Activated naive CD4-positive, alpha-beta T cell treated with anti-CD3 and anti-CD28 coated beads for 36 hours (primary cell): ENCODE measurements at regions not wholly inside any gene's neighbourhood (a gene's known extent, or its start where the extent isn't known, plus 50 kb on each side); places are given as distances from the start of the nearest gene placed in this dataset.
"Not testable (repeated sequence)": the region's sequence is repeated elsewhere in the genome, so short reads cannot be mapped to it uniquely, and the experiment has no call there.

Experiments used
- CTCF ChIA-PET: fragments of 350-600 bp; sonication (Branson Sonifier 250); formaldehyde crosslinking; loops from one replicate; lab custom pipeline; 2021; ENCODE audit warnings: antibody characterized with exemption; lab: Charles Lee
- DNase-seq: peaks from one replicate; pipeline ENCODE4 v3.0.0-alpha.2; 2020
- H3K27ac Mint-ChIP-seq: one replicate; pipeline ENCODE4 v1.8.0; 2021; ENCODE audit warnings: mild to moderate bottlenecking, mixed read lengths
- H3K27me3 Mint-ChIP-seq: one replicate; pipeline ENCODE4 v1.8.0; 2021; ENCODE audit warnings: low read depth, mixed read lengths
- H3K36me3 Mint-ChIP-seq: one replicate; pipeline ENCODE4 v1.8.0; 2021; ENCODE audit warnings: low read depth, mixed read lengths
- H3K4me1 Mint-ChIP-seq: one replicate; pipeline ENCODE4 v1.8.0; 2021; ENCODE audit warnings: low read depth, mixed read lengths
- H3K4me3 Mint-ChIP-seq: one replicate; pipeline ENCODE4 v1.8.0; 2021; ENCODE audit warnings: mild to moderate bottlenecking, moderate library complexity, mixed read lengths
- H3K9me3 Mint-ChIP-seq: one replicate; pipeline ENCODE4 v1.8.0; 2021; ENCODE audit warnings: mixed read lengths
- intact Hi-C: fragments of 100-400 bp; cut with micrococcal nuclease; formaldehyde crosslinking; loops from one replicate; pipeline ENCODE4 v1.15.1; 2023

GRCh38 chr18:73671480-73671879, 476.2 kb downstream of the FBXO15 start:
- H3K27ac Mint-ChIP-seq, H3K4me1 Mint-ChIP-seq, H3K9me3 Mint-ChIP-seq, H3K27me3 Mint-ChIP-seq, CTCF ChIA-PET, H3K4me3 Mint-ChIP-seq, DNase-seq, H3K36me3 Mint-ChIP-seq, intact Hi-C loops: not testable (repeated sequence)

DNA sequence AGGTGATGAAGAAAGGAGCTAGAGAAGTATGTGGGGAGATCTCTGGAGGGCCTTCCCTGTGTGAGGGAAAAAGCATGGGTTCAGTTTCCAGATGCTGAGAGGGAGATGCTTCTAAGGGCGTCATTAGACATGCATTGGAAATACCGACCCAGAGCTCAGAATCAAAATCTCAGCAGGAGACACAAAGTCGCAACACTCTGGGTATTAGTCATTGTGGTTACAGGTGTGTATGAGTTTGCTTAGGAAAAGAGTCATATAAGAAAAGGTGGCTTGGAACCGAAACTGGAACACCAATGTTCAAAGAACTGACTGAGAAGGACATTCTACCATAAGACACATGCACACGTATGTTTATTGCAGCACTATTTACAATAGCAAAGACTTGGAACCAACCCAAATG, 477.1 kb downstream of the FBXO15 start:
- CTCF ChIA-PET: no interaction called here
- no peaks in the 10 kb centered on the region for H3K36me3 Mint-ChIP-seq
- H3K9me3 Mint-ChIP-seq: no peaks in the 10 kb centered on the region
- no peaks in the 10 kb centered on the region for H3K27me3 Mint-ChIP-seq
- H3K4me3 Mint-ChIP-seq: no peak overlapping the region
- no peak for DNase-seq
- no peaks in the 10 kb centered on the region for H3K4me1 Mint-ChIP-seq
- intact Hi-C loops: no loop called here
- no peak overlapping the region for H3K27ac Mint-ChIP-seq

DNA sequence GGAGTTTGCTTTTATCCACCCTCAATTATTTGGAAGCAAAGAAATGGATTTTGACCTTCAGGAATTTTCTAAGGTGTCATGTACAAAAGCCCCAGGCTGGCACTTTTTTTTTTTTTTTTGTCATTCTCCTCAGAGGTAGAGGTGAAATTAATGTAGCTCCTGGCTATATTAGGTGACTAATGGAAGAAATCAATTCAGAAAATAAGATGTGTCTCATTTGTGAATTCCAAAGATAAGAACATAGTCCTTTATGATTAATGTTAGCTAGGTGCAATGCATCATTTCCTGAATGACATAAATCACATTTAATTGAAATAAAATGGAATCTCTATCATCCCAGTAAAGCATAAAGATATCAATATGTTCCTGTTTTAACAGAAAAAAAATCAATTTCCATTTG, 477.6 kb downstream of the FBXO15 start:
- CTCF ChIA-PET: no interaction called here
- H3K36me3 Mint-ChIP-seq: no peaks in the 10 kb centered on the region
- no peaks in the 10 kb centered on the region for H3K4me1 Mint-ChIP-seq
- intact Hi-C loops: no loop called here
- no peak for DNase-seq
- no peaks in the 10 kb centered on the region for H3K9me3 Mint-ChIP-seq
- H3K27ac Mint-ChIP-seq: no peak overlapping the region
- H3K4me3 Mint-ChIP-seq: no peak overlapping the region
- no peaks in the 10 kb centered on the region for H3K27me3 Mint-ChIP-seq

DNA sequence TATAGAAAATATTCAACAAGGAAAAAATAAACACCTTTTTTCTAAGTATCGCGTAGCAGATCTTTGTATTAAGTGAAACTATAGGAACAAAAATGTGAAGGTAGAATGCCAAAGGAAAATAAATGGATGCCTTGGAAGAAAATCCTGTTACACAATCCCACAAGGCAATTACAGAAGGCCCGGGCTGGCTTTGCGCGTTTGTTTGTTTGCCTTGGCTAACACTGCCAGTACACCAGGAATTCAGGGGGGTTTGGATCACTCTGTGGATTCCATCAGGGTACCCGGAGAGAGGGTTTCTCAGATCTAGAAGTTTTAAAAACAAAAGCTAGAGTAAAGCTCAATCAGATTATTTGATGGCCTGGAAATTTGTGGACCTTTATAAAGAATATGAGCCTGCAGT, 478.3 kb downstream of the FBXO15 start:
- intact Hi-C loops: no loop called here
- Mint-ChIP-seq H3K27ac (no peak overlapping the region), H3K9me3 (no peaks in the 10 kb centered on the region), H3K4me1 (no peaks in the 10 kb centered on the region), H3K36me3 (no peaks in the 10 kb centered on the region), H3K4me3 (no peak overlapping the region), H3K27me3 (no peaks in the 10 kb centered on the region)
- CTCF ChIA-PET: no interaction called here
- no peak for DNase-seq

DNA sequence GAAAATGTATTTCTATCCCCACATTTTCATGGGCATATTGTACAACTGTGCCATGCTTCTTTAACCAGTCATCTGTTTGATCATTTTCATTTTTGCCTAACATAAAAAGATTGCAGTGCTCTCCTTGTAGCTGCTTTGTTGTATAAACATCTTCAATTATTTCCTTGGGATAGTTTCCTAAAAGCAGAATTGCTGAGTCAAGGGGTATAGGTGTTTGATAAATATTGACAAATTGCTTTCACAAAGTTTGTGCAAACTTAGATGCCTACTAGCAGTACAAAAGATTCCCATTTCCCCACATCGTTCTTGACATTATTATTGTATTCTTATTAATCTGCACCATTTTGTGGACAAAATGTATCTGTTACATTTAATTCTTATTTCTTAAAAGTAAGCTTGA, 479.6 kb downstream of the FBXO15 start:
- no peaks in the 10 kb centered on the region for H3K36me3 Mint-ChIP-seq
- no peak for DNase-seq
- H3K9me3 Mint-ChIP-seq: no peaks in the 10 kb centered on the region
- no peaks in the 10 kb centered on the region for H3K27me3 Mint-ChIP-seq
- H3K4me3 Mint-ChIP-seq: no peak overlapping the region
- CTCF ChIA-PET: no interaction called here
- no peak overlapping the region for H3K27ac Mint-ChIP-seq
- intact Hi-C loops: no loop called here
- H3K4me1 Mint-ChIP-seq: no peaks in the 10 kb centered on the region

DNA sequence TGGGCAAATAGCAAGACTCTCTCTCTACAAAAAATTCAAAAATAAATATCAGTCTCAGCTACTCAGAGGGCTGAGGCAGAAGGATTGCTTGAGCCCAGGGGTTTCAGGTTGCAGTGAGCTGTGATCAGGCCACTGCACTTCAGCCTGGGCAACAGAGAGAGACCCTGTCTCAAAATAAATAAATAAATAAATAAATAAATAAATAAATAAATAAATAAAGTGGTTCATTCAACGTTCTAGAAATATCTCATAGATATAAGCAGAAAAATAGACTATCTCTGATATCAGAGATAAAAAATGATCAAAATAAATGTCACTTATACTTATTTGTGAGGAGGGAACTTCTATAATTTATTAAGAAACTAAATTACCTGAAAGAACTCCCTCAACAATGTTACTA, 480.9 kb downstream of the FBXO15 start:
- no peaks in the 10 kb centered on the region for H3K27me3 Mint-ChIP-seq
- CTCF ChIA-PET: no interaction called here
- intact Hi-C loops: no loop called here
- H3K27ac Mint-ChIP-seq: no peak overlapping the region
- H3K4me1 Mint-ChIP-seq: no peaks in the 10 kb centered on the region
- no peaks in the 10 kb centered on the region for H3K9me3 Mint-ChIP-seq
- H3K4me3 Mint-ChIP-seq: no peak overlapping the region
- no peak for DNase-seq
- H3K36me3 Mint-ChIP-seq: no peaks in the 10 kb centered on the region

- Mint-ChIP-seq H3K9me3 (no peaks in the 10 kb centered on the region), H3K4me1 (no peaks in the 10 kb centered on the region), H3K27me3 (no peaks in the 10 kb centered on the region), H3K4me3 (no peak overlapping the region), H3K27ac (no peak overlapping the region), H3K36me3 (no peaks in the 10 kb centered on the region)
- CTCF ChIA-PET: no interaction called here
- intact Hi-C loops: no loop called here
- DNase-seq: no peak
These were observed 482.7 kb downstream of the FBXO15 start for GRCh38 chr18:73664896-73665295.

- no peaks in the 10 kb centered on the region for H3K9me3 Mint-ChIP-seq
- no peak overlapping the region for H3K27ac Mint-ChIP-seq
- intact Hi-C loops: no loop called here
- DNase-seq: no peak
- no peak overlapping the region for H3K4me3 Mint-ChIP-seq
- CTCF ChIA-PET: no interaction called here
- H3K36me3 Mint-ChIP-seq: no peaks in the 10 kb centered on the region
- no peaks in the 10 kb centered on the region for H3K4me1 Mint-ChIP-seq
- no peaks in the 10 kb centered on the region for H3K27me3 Mint-ChIP-seq
These were observed 484.1 kb downstream of the FBXO15 start for GRCh38 chr18:73663581-73663980.

DNA sequence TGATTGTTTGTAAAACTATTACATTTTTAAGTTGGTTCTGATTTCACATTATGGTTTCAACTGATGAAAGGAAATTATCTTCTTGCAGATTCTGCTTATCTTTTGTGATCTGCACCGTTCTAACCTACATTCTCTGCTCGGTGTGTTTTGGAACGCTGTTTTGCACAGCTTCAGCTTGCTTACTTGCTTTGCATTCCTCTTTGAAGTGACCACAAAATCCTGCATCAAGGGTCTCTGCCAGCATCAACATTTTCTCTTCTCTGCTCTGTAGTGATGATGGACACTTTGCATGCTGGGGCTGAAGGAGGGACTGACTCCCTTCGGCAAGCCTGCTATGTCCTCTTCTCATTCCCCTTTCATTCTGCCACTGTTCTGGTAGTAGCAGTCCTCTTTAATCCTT, 485.2 kb downstream of the FBXO15 start:
- no peak for DNase-seq
- H3K4me1 Mint-ChIP-seq: no peaks in the 10 kb centered on the region
- H3K9me3 Mint-ChIP-seq: no peaks in the 10 kb centered on the region
- no peaks in the 10 kb centered on the region for H3K36me3 Mint-ChIP-seq
- H3K4me3 Mint-ChIP-seq: no peak overlapping the region
- H3K27me3 Mint-ChIP-seq: no peaks in the 10 kb centered on the region
- intact Hi-C loops: no loop called here
- H3K27ac Mint-ChIP-seq: no peak overlapping the region
- CTCF ChIA-PET: no interaction called here

DNA sequence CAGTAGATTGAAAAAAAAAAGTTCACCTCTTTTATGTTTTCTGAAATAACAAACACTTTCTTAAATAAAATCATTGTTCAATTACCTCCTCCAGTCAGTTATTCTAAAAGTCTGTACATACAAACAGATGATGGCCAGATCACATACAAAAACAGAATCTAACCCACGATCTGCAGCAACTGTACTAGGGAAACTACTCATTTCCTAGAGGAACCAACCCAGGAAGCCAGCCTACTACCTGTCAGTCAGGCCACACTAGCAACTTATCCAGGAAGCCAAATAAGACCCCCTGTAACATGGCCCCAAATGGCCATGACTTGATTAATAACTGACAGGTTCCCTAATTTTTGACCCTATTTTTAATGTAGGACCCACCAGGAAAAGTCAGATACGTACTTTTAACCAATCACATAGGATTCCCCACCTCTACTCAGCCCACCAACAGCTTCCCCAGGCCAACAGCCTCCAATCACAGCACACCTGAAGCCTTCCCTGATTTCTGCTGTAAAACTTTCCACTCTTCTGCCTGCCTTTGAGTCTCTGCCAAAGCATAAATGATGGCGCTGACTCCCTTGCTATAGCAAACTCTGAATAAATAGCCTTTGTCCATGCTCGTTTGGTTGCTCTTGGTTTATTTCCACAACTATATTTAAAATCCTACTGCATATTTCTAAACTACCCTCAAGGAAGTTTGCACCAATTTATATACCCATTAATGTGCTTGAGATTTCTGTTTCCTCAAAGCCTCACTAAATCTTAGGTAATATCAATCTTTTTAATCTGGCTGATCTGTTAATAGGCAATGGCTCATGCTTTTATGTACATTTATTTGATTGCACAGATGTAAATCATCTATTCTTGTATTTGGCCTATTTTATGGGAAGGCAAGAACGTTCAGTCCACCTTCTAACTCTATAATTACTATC, 486.4 kb downstream of the FBXO15 start:
- Mint-ChIP-seq H3K9me3 (no peaks in the 10 kb centered on the region), H3K27me3 (no peaks in the 10 kb centered on the region), H3K4me3 (no peak overlapping the region), H3K36me3 (no peaks in the 10 kb centered on the region), H3K27ac (no peak overlapping the region), H3K4me1 (no peaks in the 10 kb centered on the region)
- intact Hi-C loops: no loop called here
- DNase-seq: no peak
- CTCF ChIA-PET: no interaction called here

DNA sequence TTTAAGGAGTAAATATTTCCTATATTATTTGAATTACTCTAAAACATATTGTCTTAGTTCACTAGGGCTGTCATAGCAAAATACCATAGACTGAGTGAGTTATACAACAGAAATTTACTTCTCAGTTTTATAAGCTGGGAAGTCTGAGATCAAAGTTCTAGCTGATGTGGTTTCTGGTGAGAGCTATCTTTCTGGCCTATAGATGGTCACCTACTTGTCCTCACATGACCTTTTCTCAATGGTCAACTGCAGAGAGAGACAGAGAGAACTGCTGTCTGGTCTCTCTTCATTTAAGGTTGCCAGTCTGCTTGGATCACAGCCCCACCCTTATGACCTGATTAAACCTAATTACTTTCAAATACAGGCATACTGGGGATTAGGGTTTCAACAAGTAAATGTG, 490.9 kb downstream of the FBXO15 start:
- Mint-ChIP-seq H3K36me3 (no peaks in the 10 kb centered on the region), H3K4me3 (no peak overlapping the region), H3K27ac (no peak overlapping the region), H3K4me1 (no peaks in the 10 kb centered on the region), H3K27me3 (no peaks in the 10 kb centered on the region), H3K9me3 (no peaks in the 10 kb centered on the region)
- CTCF ChIA-PET: no interaction called here
- no peak for DNase-seq
- intact Hi-C loops: no loop called here

- H3K4me3 Mint-ChIP-seq: no peak overlapping the region
- intact Hi-C loops: no loop called here
- H3K27me3 Mint-ChIP-seq: no peaks in the 10 kb centered on the region
- no peaks in the 10 kb centered on the region for H3K36me3 Mint-ChIP-seq
- no peak for DNase-seq
- H3K9me3 Mint-ChIP-seq: no peaks in the 10 kb centered on the region
- H3K27ac Mint-ChIP-seq: no peak overlapping the region
- H3K4me1 Mint-ChIP-seq: no peaks in the 10 kb centered on the region
- CTCF ChIA-PET: no interaction called here
These were observed 493.8 kb downstream of the FBXO15 start for GRCh38 chr18:73653827-73654226.

DNA sequence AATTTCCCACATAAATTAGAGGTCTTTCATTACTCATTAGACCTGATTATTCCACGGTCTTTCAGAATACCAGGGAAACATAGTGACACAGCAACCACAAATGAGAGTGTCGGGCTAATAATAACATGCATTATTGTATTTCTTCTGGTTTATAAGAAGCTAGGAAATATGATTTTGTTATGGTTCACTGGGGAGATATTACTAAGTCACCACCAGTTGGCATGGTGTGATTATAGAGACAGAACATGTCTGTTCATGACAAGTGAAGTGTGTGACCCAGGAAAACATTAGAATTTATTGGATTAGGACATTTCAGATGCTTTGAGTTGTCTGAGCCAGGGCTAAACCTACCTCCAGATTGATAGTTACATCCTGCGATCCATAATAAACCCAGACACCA, 494.4 kb downstream of the FBXO15 start:
- no peak overlapping the region for H3K4me3 Mint-ChIP-seq
- H3K4me1 Mint-ChIP-seq: no peaks in the 10 kb centered on the region
- H3K9me3 Mint-ChIP-seq: no peaks in the 10 kb centered on the region
- no peak overlapping the region for H3K27ac Mint-ChIP-seq
- intact Hi-C loops: no loop called here
- H3K36me3 Mint-ChIP-seq: no peaks in the 10 kb centered on the region
- no peaks in the 10 kb centered on the region for H3K27me3 Mint-ChIP-seq
- no peak for DNase-seq
- CTCF ChIA-PET: no interaction called here
